ENCODE measurements at regions not wholly inside any gene's neighbourhood (a gene's known extent, or its start where the extent isn't known, plus 50 kb on each side); places are given as distances from the start of the nearest gene placed in this dataset.
"Not testable (repeated sequence)": the region's sequence is repeated elsewhere in the genome, so short reads cannot be mapped to it uniquely, and the experiment has no call there.

DNA sequence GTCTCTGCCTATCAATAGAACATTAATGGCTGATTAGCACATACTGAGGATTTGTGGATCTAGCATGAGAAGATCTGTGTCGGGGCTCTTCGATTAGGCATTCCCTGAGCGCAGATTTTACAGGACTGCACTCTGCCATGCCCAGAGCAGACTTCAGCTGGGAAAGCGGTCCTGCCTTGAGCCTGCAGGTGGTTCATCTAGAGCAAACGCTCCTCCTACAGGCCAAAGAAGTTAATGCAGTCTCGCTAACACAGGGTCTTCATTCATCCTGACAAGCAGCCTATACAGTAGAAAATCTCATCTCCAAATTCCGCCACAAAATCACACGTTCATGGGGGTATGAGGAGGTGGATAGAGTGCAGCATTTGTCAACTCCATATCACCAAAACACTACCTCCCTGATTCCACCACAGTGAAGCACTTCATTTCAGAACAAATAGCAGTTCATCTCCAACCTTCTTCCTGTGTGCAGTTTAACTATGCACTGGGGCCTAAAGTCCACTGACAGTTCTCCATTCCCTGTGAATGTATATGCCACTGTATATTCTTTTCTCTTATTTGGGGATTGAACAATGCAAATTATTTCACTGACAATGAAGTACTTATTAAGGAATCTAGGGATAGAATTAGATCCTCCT lies 405.8 kb downstream of the IGSF11 start:
- in situ Hi-C loops (cut with MboI; ENCODE audit: low pct_unique_long_range_greater_than_20kb, low sequenced_read_pairs), result no loop called here
- DNase-seq, result peak; percentile 57

GRCh38 chr3:118629821-118630220 lies 404.8 kb downstream of the IGSF11 start:
- in situ Hi-C loops (cut with MboI; ENCODE audit: low pct_unique_long_range_greater_than_20kb, low sequenced_read_pairs), result no loop called here
- no peak for DNase-seq

- in situ Hi-C loops (cut with MboI; ENCODE audit: low pct_unique_long_range_greater_than_20kb, low sequenced_read_pairs), result no loop called here
- no peak for DNase-seq
These were observed 398.9 kb downstream of the IGSF11 start for GRCh38 chr3:118635711-118636110.

DNA sequence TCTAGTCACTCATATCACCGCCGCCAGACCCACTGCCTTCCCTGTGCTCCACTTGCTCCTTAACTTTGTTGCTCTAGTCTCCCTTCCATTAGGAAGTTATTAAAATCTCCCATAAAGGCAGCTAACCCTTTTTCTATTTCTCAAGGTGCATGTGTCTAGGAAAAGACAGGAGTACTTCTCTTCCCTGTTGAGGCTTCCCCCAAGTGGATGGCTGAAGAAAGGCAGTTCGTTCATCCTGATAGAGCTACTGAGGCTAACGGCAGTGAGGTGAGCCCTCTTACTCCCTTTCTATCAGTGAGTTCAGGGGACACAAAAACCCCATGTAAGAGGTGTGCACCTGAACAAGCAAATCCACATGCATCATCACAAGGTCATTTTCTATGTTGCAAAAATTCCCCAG lies 397.8 kb downstream of the IGSF11 start:
- in situ Hi-C loops (cut with MboI; ENCODE audit: low pct_unique_long_range_greater_than_20kb, low sequenced_read_pairs), result no loop called here
- DNase-seq, result no peak

DNA sequence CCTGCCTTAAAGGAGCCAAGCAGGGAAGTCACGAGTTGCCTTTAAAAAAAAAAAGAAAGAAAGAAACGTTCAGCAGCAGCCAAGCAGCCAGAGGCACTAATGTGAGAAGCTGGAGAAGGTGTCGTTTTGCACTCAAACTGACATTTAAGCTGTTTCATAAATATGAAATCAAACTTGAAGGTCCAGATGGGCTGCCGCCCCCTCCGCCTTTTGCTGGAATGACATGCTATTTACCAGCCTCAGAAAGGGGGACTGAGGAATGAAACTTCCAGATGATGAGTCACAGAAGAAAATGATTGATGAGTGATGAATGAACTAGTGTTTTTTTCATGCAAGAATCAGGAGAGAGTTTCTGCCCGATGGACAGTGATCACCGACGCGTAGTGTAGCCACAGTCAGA lies 396.8 kb downstream of the IGSF11 start:
- in situ Hi-C loops (cut with MboI; ENCODE audit: low pct_unique_long_range_greater_than_20kb, low sequenced_read_pairs), result no loop called here
- no peak for DNase-seq

DNA sequence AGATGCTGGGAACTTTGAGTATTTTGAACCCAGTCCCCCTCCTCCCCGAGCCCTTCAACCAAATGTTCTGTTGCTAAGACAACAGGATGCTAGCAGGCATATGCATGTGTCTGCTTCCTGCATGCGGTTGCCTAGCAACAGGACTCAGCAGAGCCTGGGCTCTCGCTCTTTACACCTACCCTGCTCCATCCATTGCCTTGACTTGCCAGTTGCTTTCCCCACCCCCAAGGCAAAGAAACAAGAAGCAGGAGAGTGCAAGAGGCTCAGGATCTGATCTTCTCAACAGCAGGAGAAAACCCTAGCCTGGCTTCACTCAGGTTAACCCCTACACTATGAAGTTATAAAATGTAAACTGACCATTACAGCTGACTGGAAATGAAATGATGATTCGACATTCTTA lies 393.0 kb downstream of the IGSF11 start:
- in situ Hi-C loops (cut with MboI; ENCODE audit: low pct_unique_long_range_greater_than_20kb, low sequenced_read_pairs), result no loop called here

DNA sequence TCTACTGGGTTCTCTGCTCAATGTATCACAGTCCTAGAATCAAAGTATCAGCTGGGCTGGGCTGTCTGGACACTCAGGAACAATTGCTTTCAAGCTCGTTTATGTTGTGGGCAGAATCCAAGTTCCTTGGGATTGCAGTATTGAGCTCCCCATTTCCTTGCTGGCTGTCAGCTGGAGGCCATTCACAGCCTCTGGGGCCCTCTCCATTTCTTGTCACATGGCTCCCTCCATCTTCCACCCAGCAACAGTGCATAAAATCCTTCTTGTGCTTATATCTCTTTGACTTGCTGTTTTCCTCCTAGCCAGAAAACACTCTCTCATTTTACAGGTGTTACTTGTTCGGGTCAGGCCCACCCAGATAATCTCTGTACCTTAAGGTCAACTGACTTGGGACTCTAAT lies 363.5 kb downstream of the IGSF11 start:
- in situ Hi-C loops (cut with MboI; ENCODE audit: low pct_unique_long_range_greater_than_20kb, low sequenced_read_pairs), result no loop called here
- DNase-seq, result no peak

More for the DNA sequence above, 393.0 kb downstream of the IGSF11 start:
- DNase-seq, result no peak

DNA sequence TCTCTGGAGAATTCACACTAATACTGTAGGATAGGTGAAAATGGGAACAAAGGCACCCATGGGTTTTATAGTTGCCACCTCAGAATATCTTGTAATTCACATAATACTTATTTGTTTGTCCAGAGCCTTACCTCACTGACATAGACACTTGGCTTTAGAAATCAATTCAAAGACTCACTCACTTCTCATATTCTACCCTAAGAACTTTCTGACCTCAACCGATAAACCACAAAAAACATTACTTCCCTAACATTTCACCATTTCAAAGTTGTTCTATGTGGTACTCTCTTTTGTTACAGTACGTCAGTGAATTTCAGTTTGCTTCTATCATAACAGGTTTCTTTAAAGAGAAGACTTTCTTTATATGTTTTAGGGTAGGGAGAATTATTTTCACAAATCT lies 359.3 kb downstream of the IGSF11 start:
- no peak for DNase-seq
- in situ Hi-C loops (cut with MboI; ENCODE audit: low pct_unique_long_range_greater_than_20kb, low sequenced_read_pairs), result no loop called here

DNA sequence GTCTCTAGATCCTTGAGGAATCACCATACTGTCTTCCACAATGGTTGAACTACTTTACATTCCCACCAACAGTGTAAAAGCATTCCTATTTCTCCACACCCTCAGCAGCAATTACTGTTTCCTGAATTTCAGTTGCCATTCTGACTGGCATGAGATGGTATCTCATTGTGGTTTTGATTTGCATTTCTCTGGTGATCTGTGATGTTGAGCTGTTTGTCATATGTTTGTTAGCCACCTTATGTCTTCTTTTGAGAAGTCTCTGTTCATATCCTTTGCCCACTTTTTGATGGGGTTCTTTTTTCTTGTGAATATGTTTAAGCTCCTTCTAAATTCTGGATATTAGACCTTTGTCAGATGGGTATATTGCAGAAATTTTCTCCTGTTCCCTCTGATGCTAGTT lies 356.0 kb downstream of the IGSF11 start:
- DNase-seq; in situ Hi-C loops (cut with MboI; ENCODE audit: low pct_unique_long_range_greater_than_20kb, low sequenced_read_pairs): not testable (repeated sequence)

GRCh38 chr3:118682921-118683320 lies 351.7 kb downstream of the IGSF11 start:
- DNase-seq, result no peak

GRCh38 chr3:118683636-118684035 lies 351.0 kb downstream of the IGSF11 start:
- no peak for DNase-seq
- in situ Hi-C loops (cut with MboI; ENCODE audit: low pct_unique_long_range_greater_than_20kb, low sequenced_read_pairs), result no loop called here

More at GRCh38 chr3:118682921-118683320, 351.7 kb downstream of the IGSF11 start:
- in situ Hi-C loops (cut with MboI; ENCODE audit: low pct_unique_long_range_greater_than_20kb, low sequenced_read_pairs), result no loop called here

DNA sequence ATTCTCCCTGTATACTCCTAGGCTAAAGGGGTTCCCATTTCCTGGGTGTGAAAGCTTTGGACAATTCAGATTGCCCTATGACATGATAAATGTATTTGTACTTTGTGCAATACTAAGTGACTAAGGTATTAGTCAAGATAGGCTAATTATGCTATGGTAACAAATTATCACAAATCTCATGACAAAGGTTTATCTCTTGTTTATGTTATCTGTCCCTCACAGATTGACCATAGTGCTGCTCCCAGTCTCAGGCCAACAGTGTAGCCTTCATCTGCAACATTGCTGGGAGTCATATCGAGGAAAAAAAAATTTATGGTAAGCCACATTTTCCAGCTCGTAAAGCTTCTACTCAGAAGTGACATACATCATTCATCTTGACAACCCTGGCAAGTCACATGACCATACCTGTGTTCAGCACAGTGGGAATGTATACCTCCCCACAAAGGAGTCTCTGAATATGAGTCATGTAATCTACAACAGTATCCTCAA lies 346.2 kb downstream of the IGSF11 start:
- DNase-seq, result no peak
- in situ Hi-C loops (cut with MboI; ENCODE audit: low pct_unique_long_range_greater_than_20kb, low sequenced_read_pairs), result no loop called here

DNA sequence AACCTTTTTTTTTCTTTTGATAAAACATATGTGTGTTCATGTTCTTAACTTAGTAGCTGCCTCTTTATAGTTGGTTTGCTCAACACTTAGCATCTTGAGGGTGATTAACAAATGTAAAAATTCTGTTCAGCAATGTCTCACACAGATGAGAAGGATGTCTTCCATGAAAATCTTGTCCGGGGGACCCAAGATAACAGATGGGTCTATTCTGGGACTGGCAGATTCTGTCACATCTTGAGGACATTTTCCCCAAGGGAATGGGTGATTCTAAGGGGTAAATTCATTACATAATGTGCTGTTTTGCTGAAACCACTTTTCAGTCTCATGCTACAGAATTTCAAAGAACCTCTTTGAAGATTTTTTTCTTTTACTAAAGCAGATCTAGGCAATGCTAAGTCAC lies 342.2 kb downstream of the IGSF11 start:
- in situ Hi-C loops (cut with MboI; ENCODE audit: low pct_unique_long_range_greater_than_20kb, low sequenced_read_pairs), result no loop called here
- no peak for DNase-seq

DNA sequence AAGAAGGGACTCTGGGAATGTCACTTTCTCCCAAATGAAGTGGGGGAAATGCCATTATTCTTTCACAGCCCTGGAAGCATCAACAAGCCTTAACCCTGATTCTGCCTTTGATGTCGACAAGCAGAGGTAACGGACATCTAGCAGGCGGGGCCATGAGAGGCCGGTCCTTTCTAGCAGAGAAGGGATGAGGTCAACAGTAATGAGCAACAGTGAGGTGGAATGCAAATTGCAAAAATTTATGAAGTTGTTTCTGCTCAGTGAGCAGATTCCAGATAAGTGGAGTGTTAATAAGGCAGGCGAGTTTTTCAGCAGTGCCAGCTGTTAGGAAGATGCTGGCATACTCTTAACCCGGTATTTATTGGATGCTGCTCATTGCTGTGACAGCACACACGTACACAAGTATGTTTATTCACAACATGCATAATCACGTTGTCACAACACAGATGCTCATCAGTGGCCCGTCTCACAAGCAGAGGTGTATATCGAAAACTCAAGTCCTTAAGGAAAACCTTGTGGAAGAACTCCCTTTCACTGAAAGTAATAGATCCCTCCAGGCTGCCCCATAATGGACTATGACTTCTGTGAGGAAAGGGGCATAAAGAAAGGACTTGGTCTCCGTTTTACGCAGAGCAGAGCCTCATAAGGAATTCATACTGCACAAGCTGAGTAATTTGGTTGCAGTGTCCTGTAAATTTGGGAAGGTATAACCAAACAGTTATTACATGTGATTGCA lies 329.0 kb downstream of the IGSF11 start:
- in situ Hi-C loops (cut with MboI; ENCODE audit: low pct_unique_long_range_greater_than_20kb, low sequenced_read_pairs), result no loop called here
- DNase-seq, result no peak

DNA sequence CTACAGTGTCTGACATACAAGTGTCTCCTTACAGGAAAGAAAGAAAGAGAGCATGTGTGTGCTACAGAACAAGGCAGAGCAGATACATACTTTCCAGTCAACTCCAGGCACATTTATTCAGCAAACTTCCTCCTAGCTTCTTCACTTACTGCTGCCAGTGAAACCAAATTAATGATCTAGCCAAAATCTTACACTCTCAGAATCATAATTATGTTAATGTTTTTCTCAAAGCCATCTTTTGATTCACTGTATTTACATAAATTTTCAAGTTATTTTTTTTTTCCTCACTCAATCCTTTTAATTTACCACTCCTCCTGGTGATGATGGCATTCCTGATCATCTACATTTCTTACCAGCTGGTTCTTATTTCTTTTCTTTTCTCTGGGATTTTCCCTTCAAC lies 326.7 kb downstream of the IGSF11 start:
- in situ Hi-C loops (cut with MboI; ENCODE audit: low pct_unique_long_range_greater_than_20kb, low sequenced_read_pairs), result no loop called here

DNA sequence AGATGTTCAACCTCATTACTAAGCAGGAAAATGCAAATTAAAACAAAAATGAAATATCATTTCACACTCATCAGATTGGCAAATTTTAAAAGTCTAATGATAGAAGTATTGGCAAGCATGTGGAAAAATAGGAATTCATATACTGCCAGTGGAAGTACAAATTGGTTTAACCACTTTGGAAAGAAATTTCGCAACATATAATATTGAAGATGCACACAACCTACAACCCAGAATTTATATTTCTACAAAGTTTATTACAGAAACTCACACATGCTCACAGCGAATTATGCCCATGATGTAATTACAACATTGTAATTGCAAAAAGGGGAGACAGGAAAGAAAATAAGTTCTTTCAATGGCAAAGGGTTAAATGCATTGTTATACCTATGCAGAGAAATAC lies 324.1 kb downstream of the IGSF11 start:
- DNase-seq, result no peak
- in situ Hi-C loops (cut with MboI; ENCODE audit: low pct_unique_long_range_greater_than_20kb, low sequenced_read_pairs), result no loop called here

More for the DNA sequence above, 326.7 kb downstream of the IGSF11 start:
- DNase-seq, result no peak

DNA sequence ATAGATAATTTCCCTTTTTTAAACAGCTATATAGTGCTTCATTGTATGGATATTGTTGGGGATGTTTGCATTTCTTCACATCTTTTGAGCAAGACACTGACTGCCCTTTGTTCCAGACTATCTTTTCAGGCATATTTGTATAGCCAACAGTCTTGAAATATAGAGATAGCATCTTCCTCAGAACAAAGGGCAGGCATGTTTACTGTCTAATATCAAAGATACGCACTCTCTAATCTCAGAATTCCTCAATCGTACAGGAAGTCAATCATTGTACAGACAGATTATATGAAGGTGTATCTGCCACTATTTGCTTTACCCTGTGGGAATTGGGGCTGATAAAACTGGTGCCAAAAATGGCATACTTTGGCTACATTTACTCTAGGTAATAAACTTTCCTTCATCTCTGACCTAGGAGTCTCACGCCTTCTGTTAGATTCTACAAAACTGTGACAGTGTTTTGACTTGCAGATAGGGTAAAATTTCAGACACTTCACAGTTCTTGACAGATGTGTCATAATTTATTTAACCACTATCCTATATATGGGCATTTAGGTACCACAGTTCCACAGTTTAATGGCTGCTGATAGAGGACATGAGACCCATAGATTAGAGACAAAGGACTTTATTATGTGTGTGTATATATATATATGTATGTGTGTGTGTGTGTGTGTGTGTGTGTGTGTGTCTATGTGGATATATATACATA lies 321.0 kb downstream of the IGSF11 start:
- DNase-seq, result no peak
- in situ Hi-C loops (cut with MboI; ENCODE audit: low pct_unique_long_range_greater_than_20kb, low sequenced_read_pairs), result no loop called here

- no peak for DNase-seq
- in situ Hi-C loops (cut with MboI; ENCODE audit: low pct_unique_long_range_greater_than_20kb, low sequenced_read_pairs), result no loop called here
These were observed 319.8 kb downstream of the IGSF11 start for GRCh38 chr3:118714800-118715199.

DNA sequence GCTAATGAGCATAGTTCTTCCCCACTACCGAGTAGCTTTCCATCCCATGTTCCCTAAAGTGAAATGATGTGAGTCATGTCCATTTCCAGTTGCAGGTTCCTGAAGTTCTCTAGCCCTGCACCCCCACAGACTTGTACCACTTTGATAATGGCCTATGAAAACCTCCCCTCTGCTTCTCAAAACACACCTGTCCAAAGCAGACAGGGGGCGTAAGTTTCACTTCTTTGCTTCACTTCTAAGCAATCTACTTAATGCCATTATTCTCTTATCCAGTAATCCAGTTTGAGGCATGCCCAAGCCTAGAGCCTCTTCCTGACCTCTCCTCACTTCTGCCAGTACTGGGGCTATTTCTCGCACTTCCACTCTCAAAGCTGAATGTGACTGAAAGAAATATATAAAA lies 305.1 kb downstream of the IGSF11 start:
- in situ Hi-C loops (cut with MboI; ENCODE audit: low pct_unique_long_range_greater_than_20kb, low sequenced_read_pairs), result no loop called here
- no peak for DNase-seq

DNA sequence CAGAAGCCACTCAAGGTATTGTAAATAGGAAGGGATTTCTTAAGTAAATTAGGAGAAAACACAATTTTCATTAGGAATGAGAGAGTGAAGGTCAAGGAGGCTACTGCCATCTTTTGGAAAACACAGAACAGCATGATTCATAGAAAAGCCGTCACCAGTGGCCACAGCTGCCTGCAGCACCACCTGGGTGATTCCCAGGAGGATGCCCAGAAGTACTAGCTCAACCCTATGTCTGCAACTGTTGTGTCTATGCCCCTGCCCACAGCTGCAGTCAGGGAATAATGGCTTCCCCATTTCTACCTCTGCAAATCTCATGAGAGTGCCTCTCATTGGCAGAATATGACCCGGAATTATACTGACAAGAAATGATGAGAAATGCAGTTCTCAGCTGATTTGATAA lies 300.0 kb downstream of the IGSF11 start:
- no peak for DNase-seq
- in situ Hi-C loops (cut with MboI; ENCODE audit: low pct_unique_long_range_greater_than_20kb, low sequenced_read_pairs), result no loop called here

Data from KBM-7 (cell line).